HG02970 (cell line): ENCODE measurements at regions not wholly inside any gene's neighbourhood (a gene's known extent, or its start where the extent isn't known, plus 50 kb on each side); places are given as distances from the start of the nearest gene placed in this dataset.

Source experiments
- ATAC-seq: cut with Tn5 transposase; IDR thresholded peaks from one replicate; pipeline ENCODE4 v1.9.1; 2021; ENCODE audit warnings: mild to moderate bottlenecking, moderate library complexity, moderate number of reproducible peaks; ENCODE audit not compliant: unreplicated experiment, low FRiP score

DNA sequence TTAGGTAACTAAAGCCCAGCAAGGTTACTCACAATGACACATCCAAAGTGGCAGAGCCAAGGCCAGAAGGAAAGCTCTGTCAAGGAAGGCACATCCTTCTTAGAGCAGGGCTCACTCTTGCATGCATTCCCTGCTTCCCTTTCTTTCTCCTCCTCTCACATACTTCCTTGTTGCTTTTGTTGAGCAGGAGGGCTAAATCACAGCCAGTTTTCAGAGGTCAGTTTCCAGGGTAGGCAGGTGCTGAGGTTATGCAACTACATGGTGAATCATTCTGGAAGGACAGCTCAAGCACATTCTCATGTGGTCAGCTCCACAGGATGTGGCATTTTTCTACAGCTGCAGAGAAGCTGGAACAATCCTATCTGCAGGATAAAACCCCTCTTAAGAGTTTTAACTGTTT is 275.6 kb downstream of the ZNF621 start:
- ATAC-seq, result no peak

- no peak for ATAC-seq
Measured at GRCh38 chr3:40801284-40801741, 276.6 kb downstream of the ZNF621 start.

DNA sequence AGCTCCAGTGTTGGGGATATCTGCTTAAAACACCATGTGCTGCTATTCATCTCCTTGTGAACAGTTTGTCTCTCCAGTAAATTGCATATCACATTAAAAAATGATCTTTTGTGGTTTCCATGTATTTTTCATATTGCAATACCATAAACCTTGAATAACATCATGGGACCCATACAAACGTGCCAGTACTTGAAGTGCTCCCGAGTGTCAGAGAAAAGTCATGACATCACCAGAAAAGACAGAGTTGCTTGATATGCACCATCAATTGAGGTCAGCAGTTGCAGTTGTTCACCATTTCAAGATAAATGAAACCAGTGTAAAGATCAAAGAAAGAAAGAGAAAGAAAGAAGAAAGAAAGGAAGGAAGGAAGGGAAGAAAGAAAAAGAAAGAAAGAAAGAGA is 278.6 kb downstream of the ZNF621 start:
- ATAC-seq, result no peak

DNA sequence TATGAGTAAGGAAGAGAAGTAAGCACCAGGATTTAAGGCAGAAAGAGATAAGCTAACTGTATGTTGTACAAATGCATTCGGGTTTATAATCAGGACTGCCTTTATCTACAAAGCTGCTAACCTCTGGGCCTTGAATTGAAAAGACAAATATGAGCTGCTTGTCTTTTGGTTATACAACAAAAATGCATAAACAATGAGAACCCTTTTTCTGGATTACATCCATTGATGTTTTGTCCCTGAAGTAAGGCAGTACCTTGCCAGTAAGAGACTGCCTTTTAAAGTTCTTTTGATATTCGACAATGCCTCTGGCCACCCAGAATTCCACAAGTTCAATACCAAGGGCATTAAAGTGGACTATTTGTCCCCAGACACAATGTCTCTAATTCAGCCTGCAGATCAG is 280.7 kb downstream of the ZNF621 start:
- no peak for ATAC-seq

- ATAC-seq, result no peak
Measured at GRCh38 chr3:40810813-40811212, 286.1 kb downstream of the ZNF621 start.

GRCh38 chr3:40817017-40817416 is 292.3 kb downstream of the ZNF621 start:
- no peak for ATAC-seq

GRCh38 chr3:40821315-40821714 is 296.6 kb downstream of the ZNF621 start:
- no peak for ATAC-seq

- no peak for ATAC-seq
Measured at GRCh38 chr3:40827226-40827625, 302.5 kb downstream of the ZNF621 start.

GRCh38 chr3:40827942-40828688 is 303.4 kb downstream of the ZNF621 start:
- no peak for ATAC-seq

- ATAC-seq, result no peak
Measured at GRCh38 chr3:40828741-40829415, 304.1 kb downstream of the ZNF621 start.

- ATAC-seq, result no peak
Measured at GRCh38 chr3:40829876-40830275, 305.1 kb downstream of the ZNF621 start.

GRCh38 chr3:40837300-40837699 is 312.5 kb downstream of the ZNF621 start:
- ATAC-seq, result no peak

GRCh38 chr3:40841131-40841530 is 316.4 kb downstream of the ZNF621 start:
- no peak for ATAC-seq

DNA sequence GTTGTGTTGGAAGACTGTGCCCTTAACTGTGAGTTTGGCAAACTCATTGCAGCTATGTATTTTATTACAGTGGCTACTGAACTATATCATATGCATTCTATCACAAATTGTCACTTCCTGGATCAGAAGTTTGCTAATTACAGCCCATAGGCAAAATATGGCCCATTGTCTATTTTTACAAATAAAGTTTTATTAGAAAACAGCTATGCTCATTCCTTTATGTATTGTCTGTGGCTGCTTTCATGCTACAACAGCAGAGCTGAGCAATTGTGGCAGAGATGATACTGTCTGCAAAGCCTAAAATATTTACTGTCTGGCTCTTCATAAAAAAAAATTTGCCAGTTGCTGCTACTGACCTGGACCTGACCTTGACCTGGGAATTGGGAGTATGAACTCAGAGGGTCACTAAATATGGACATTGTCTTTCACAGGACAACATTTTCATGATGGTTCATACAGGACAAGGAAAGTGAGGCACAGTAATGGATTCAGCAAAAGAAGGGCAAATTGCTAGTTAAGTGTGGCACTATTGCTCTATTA is 316.9 kb downstream of the ZNF621 start:
- no peak for ATAC-seq

- ATAC-seq, result no peak
Measured at GRCh38 chr3:40842714-40843113, 318.0 kb downstream of the ZNF621 start.

GRCh38 chr3:40843208-40843624 is 318.5 kb downstream of the ZNF621 start:
- ATAC-seq, result no peak

DNA sequence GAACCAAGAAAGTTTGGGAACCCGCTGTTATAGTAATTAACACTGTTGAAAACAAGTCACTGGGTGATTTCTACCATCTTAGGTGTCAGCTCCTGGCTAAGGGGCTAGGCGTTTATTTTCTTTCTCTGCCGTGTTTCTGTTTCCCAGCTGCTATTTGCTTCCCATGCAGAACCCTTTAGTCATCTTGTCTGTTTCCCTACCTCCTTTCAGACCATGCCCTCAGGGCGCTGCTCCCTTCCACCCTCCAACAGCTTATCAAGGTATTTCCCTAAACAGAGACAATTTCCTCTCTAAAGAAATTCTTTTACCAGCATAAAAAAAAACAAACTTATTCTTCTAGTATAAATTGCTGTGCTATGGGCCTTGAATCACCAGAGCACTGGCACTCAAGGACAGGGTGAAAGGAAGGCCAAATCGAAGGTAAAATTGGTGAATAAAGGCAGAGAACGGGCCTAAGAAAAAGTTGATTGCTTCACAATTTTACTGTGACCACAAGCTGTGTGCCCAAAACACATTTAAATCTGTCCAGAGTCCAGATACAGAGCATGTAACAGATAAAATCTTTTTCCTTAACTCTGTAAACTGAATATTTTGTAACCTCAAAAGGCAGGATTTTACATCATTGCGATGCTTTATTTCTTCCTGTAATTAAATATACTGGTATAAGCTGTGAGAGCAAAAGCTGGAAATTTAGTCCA is 319.2 kb downstream of the ZNF621 start:
- no peak for ATAC-seq

DNA sequence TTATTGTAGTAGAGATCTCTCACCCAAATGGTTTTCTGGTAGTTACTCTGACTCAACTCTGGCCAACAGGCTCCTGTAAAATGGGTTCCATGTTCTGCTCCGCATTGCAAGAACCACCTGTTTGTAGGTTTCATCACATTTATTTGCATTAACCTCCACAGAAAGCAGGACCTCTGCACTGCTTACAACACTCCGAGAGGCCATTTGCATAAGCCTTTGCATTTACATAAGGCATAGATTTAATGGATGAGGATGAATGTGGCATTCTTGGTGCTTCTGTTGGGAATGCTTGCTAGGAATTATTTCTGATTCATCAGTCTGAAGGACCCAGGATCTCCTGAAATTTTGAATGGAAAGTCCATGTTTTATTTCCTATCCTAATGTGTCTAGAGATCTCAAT is 320.1 kb downstream of the ZNF621 start:
- no peak for ATAC-seq

DNA sequence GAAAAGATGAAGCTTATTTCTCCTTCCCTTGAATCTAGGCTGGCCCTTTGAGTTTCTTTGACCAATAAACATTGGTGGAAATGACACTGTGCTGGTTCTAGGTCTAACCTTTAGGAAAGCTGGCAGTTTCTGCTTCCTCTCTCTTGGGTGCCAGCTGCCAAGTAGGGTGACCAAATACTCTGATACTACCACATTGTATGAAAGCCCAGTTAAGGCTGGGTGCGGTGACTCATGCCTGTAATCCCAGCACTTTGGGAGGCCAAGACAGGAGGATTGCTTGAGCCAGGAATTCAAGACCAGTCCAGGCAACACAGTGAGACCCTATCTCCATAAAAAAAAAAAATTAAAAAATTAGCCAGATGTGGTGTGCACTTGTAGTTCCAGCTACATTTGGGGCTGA is 320.7 kb downstream of the ZNF621 start:
- ATAC-seq, result no peak

GRCh38 chr3:40845916-40846315 is 321.2 kb downstream of the ZNF621 start:
- no peak for ATAC-seq

- no peak for ATAC-seq
Measured at GRCh38 chr3:40846451-40846850, 321.7 kb downstream of the ZNF621 start.
